ENCODE measurements at regions not wholly inside any gene's neighbourhood (a gene's known extent, or its start where the extent isn't known, plus 50 kb on each side); places are given as distances from the start of the nearest gene placed in this dataset.

- Histone ChIP-seq H4K20me1 (ENCODE audit: insufficient read depth, poor library complexity, severe bottlenecking) (no peaks in the 10 kb centered on the region), H3K79me2 (no peaks in the 10 kb centered on the region), H3K4me2 (no peak overlapping the region), H3K27ac (no peak overlapping the region), H3K9me2 (replicated peaks; ENCODE audit: insufficient read depth) (no peaks in the 10 kb centered on the region), H2AFZ (no peak overlapping the region), H3K4me3 (no peak overlapping the region), H3K9me3 (ENCODE audit: low read depth) (no peaks in the 10 kb centered on the region), H3K36me3 (replicated peaks; ENCODE audit: insufficient read depth, low read depth) (no peaks in the 10 kb centered on the region), H3K4me1 (ENCODE audit: insufficient read depth) (no peaks in the 10 kb centered on the region), H3K27me3 (no peaks in the 10 kb centered on the region)
- no peak for DNase-seq (ENCODE audit: low spot score)
- TF ChIP-seq EZH2phosphoT487 (IDR thresholded peaks at IDR 0.05; ENCODE audit: low read depth, severe bottlenecking, unreplicated experiment) = no peak
- no peak for TF ChIP-seq CTCF (IDR thresholded peaks at IDR 0.05; ENCODE audit: poor library complexity)
- no peak for TF ChIP-seq EZH2 (IDR thresholded peaks at IDR 0.05; ENCODE audit: borderline replicate concordance)
Observed at GRCh38 chr15:61314427-61314826, 85.3 kb upstream of the RORA start.

- no peaks in the 10 kb centered on the region for H3K79me2 ChIP-seq
- H3K4me3 ChIP-seq = no peak overlapping the region
- DNase-seq (ENCODE audit: low spot score) = no peak
- no peaks in the 10 kb centered on the region for H4K20me1 ChIP-seq (ENCODE audit: insufficient read depth, poor library complexity, severe bottlenecking)
- no peaks in the 10 kb centered on the region for H3K4me1 ChIP-seq (ENCODE audit: insufficient read depth)
- H3K4me2 ChIP-seq = no peak overlapping the region
- no peaks in the 10 kb centered on the region for H3K9me2 ChIP-seq (replicated peaks; ENCODE audit: insufficient read depth)
- WGBS (ENCODE audit: low lambda C conversion rate, missing lambda C conversion rate) = 81% methylated on average over 5 of the region's 5 CpGs
- no peaks in the 10 kb centered on the region for H3K36me3 ChIP-seq (replicated peaks; ENCODE audit: insufficient read depth, low read depth)
- H3K27ac ChIP-seq = no peak overlapping the region
- TF ChIP-seq CTCF (IDR thresholded peaks at IDR 0.05; ENCODE audit: poor library complexity) = no peak
- no peak for TF ChIP-seq EZH2 (IDR thresholded peaks at IDR 0.05; ENCODE audit: borderline replicate concordance)
- no peak for TF ChIP-seq EZH2phosphoT487 (IDR thresholded peaks at IDR 0.05; ENCODE audit: low read depth, severe bottlenecking, unreplicated experiment)
- H3K27me3 ChIP-seq = no peaks in the 10 kb centered on the region
- H3K9me3 ChIP-seq (ENCODE audit: low read depth) = no peaks in the 10 kb centered on the region
- no peak overlapping the region for H2AFZ ChIP-seq
Observed at GRCh38 chr15:61309617-61310016, 80.5 kb upstream of the RORA start.

GRCh38 chr15:61309031-61309511 lies 80.0 kb upstream of the RORA start:
- no peak for DNase-seq (ENCODE audit: low spot score)
- H3K79me2 ChIP-seq = no peaks in the 10 kb centered on the region
- H4K20me1 ChIP-seq (ENCODE audit: insufficient read depth, poor library complexity, severe bottlenecking) = no peaks in the 10 kb centered on the region
- 62% methylated on average over 7 of the region's 7 CpGs for WGBS (ENCODE audit: low lambda C conversion rate, missing lambda C conversion rate)
- no peaks in the 10 kb centered on the region for H3K27me3 ChIP-seq
- no peaks in the 10 kb centered on the region for H3K9me2 ChIP-seq (replicated peaks; ENCODE audit: insufficient read depth)
- H3K9me3 ChIP-seq (ENCODE audit: low read depth) = no peaks in the 10 kb centered on the region
- H3K4me3 ChIP-seq = no peak overlapping the region
- TF ChIP-seq CTCF (IDR thresholded peaks at IDR 0.05; ENCODE audit: poor library complexity) = no peak
- no peak for TF ChIP-seq EZH2phosphoT487 (IDR thresholded peaks at IDR 0.05; ENCODE audit: low read depth, severe bottlenecking, unreplicated experiment)
- TF ChIP-seq EZH2 (IDR thresholded peaks at IDR 0.05; ENCODE audit: borderline replicate concordance) = no peak
- no peak overlapping the region for H3K27ac ChIP-seq
- H3K36me3 ChIP-seq (replicated peaks; ENCODE audit: insufficient read depth, low read depth) = no peaks in the 10 kb centered on the region
- no peaks in the 10 kb centered on the region for H3K4me1 ChIP-seq (ENCODE audit: insufficient read depth)
- no peak overlapping the region for H2AFZ ChIP-seq
- H3K4me2 ChIP-seq = no peak overlapping the region

- Histone ChIP-seq H3K79me2 (no peaks in the 10 kb centered on the region), H3K4me1 (ENCODE audit: insufficient read depth) (no peaks in the 10 kb centered on the region), H3K4me3 (no peak overlapping the region), H3K4me2 (no peak overlapping the region), H3K9me3 (ENCODE audit: low read depth) (no peaks in the 10 kb centered on the region), H3K27ac (no peak overlapping the region), H3K9me2 (replicated peaks; ENCODE audit: insufficient read depth) (no peaks in the 10 kb centered on the region), H4K20me1 (ENCODE audit: insufficient read depth, poor library complexity, severe bottlenecking) (no peaks in the 10 kb centered on the region), H3K36me3 (replicated peaks; ENCODE audit: insufficient read depth, low read depth) (no peaks in the 10 kb centered on the region), H2AFZ (no peak overlapping the region), H3K27me3 (no peaks in the 10 kb centered on the region)
- TF ChIP-seq EZH2 (IDR thresholded peaks at IDR 0.05; ENCODE audit: borderline replicate concordance) (no peak), EZH2phosphoT487 (IDR thresholded peaks at IDR 0.05; ENCODE audit: low read depth, severe bottlenecking, unreplicated experiment) (no peak), CTCF (IDR thresholded peaks at IDR 0.05; ENCODE audit: poor library complexity) (no peak)
- WGBS (ENCODE audit: low lambda C conversion rate, missing lambda C conversion rate) = 87% methylated on average over 2 of the region's 2 CpGs
- DNase-seq (ENCODE audit: low spot score) = no peak
Observed at GRCh38 chr15:61308437-61308836, 79.3 kb upstream of the RORA start.
